ENCODE measurements at regions not wholly inside any gene's neighbourhood (a gene's known extent, or its start where the extent isn't known, plus 50 kb on each side); places are given as distances from the start of the nearest gene placed in this dataset.
A peak's percentile ranks its signal among the peaks of the same experiment; 100 is the strongest.

DNA sequence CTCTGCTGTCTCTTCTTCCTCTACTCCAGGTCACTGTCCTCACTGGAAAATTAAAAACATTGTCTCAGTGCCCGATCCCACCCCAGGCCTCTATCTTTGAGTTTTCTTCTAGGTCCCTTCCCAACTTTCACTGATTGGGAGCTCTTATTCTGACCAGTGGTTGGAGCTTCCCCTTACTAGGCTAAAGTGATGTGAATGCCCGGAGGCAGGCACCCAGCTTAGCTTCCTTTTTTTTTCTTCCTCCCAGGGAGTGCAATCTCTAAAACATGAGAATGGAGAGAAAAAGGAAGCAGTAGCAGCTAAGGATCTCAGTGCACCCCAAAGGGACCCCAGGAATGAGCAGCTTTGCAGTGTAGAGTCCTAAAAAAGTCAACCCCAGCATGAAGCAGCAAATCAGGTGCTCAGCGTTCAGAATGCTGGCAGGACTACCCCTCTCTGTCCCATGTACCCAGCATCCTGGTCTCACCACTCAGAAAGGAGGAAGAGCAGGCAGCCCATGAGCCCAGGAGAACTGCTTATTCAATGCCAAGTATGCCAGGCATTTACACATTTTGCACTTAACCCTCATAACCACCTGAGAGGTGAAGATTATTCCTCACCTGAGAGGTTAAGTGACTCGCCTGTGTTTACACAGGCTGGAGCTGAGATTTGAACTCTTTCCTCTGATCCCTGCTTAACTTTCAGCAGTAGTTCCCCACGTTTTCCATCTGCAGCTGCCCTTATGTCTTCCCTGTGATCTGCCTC, 146.2 kb upstream of the PWP1 start:
- no peak for DNase-seq

DNA sequence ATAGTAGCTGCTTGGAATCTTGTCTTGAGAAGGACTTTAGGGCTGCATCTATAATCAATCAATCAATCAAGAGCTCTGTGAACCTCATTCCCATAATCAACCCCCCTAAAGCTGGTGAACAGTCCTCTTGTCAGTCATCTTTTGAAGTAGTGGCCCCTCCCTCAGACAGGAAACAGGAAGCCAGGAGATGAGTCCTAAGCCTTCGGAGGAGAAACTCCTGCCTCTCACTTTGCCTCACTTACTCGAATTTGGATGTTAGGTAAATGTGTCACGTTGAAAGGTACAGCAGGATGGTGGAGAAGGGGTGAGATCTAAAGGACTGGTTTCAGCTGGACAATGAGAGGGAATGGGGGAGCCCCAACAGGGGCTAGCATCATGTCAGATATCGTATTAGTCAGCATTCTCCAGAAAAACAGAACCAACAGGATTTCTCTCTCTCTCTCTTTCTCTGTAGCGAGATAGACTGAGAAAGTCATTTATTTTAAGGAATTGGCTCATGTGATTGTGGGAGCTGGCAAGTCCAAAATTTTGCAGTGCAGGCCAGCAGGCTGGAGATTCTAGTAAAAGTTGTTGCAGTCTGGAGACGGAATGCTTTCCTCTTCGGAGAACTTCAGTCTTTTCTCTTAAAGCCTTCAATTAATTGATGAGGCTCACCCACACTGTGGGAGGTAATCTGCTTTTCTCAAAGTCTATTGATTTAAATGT, 144.4 kb upstream of the PWP1 start:
- DNase-seq: no peak

- no peak for DNase-seq
These were observed 142.2 kb upstream of the PWP1 start for GRCh38 chr12:107543416-107543815.

GRCh38 chr12:107543841-107544240, 141.8 kb upstream of the PWP1 start:
- no peak for DNase-seq

DNA sequence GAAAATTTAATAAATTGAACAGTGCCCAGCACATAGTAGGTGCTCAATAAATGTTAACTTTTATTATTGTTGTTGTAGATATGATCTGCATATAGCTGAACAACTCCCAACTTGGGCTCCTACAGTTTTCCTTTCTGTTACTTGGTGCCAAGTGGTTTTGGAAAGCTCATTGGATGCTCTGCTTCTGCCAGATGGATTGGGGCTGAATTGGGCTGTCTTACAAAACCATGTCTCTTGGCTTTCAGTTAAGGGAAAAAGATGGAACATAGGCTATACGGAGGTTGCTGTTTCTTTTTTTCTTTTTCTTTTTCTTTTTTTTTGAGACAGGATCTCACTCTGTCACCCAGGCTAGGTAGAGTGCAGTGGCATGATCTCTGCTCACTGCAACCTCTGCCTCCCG, 140.7 kb upstream of the PWP1 start:
- no peak for DNase-seq

- DNase-seq: no peak
These were observed 139.8 kb upstream of the PWP1 start for GRCh38 chr12:107545737-107546353.

DNA sequence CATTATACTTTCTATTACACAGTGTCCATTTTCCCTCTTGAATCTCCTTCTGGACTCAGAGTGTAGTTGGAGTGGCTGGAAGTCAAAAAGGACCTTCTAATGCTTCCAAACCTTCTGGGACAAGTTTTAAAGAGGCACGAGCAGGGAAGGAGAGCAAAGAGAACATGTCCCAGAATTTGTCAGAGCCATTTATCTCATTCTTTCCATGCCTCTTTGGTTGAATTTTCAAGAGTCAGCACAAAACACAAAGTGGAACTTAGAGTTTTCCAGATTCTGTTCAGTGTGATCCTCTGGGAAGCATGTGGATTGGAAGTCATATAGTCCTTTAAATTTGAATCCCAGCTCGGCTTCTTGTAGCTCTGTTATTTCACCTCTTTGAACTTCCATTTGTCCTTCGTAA, 138.2 kb upstream of the PWP1 start:
- no peak for DNase-seq

- no peak for DNase-seq
These were observed 135.7 kb upstream of the PWP1 start for GRCh38 chr12:107549651-107550480.

GRCh38 chr12:107551434-107551833, 134.2 kb upstream of the PWP1 start:
- DNase-seq: no peak

DNA sequence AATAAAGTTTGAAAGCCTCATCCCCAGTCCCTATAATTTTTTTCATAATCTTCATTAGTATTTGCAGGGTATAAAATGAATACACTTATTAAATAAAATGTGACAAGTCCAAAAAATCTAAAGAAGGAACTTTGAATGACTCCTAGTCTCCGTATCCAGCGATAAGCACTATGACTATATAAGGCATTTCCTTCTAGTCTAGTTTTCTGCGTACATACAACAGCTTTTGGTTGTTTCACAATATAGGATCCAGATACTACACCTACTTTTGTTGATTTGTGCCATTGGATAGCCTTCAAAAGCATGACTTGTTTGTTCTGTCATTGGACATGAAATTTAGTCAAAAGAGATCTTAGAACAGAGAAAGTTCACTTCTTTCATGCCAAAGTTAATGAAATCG, 133.3 kb upstream of the PWP1 start:
- DNase-seq: no peak

DNA sequence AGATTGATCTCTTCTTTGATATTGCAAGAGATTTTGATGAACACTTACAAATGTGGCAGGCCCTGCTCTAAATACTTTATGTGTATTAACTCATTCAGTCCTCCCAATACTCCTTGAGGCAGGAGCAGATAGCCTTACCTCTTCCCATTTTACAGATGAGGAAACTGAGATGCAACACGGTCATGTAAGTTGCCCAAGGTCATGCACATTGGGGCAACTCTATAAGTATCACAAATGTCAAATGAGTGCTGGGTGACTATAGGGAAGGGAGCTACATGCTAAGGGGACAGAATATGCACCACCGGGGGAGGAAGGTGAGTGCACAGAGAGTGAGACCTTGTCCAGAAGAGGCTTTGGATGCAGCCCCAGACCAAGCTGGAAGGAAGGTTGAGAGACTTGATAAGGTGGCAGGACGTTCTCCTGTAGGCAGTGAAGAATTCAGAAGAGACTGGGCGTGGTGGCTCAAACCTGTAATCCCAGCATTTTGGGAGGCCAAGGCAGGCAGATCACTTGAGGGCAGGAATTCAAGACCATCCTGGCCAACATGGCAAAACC, 132.3 kb upstream of the PWP1 start:
- DNase-seq: no peak

DNA sequence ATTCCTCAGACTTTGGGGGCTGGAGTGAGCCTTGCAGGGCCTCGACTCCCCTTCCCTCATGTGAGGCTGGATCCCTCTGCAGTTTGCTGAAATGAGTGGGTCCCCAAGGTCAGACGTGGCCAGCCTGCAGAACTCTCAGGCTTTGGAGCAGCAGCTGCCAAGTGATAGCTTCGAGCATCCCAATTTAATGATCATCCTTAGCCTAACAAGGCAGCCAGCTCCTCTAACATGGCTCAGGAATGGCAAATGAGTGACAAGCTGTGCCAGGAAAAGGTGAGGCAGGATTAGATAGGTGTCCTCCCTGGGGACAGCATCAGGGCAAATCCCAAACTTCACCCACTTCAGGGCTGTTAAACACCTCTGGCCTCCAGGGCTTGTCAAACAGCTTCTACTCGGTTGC, 130.7 kb upstream of the PWP1 start:
- no peak for DNase-seq

- DNase-seq: no peak
These were observed 128.6 kb upstream of the PWP1 start for GRCh38 chr12:107557026-107557425.

DNA sequence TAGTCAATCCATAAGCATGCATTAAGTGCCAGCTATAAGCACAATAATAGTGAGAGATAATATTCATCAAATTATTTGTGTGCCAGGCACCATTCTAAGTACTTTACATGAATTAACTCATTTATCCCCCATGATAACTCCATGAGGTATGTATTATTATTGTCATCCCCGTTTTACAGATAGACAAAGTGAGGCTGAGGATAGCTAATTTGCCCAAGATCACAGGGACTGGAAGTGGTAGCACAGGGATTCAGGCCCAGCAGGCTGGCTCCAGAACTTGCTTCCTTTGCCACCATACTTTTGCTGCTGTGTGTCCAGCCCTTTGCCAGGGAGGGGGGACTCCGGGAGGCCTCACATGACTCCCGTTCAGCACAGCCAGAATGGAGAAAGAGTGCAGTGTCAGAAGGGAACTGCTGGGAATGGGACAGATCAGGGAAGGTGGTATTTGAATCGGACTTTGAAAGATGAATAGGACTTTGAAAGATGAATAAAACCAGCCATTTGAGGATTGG, 128.0 kb upstream of the PWP1 start:
- no peak for DNase-seq

GRCh38 chr12:107558141-107558815, 127.3 kb upstream of the PWP1 start:
- DNase-seq: peak; percentile 3

- DNase-seq: no peak
These were observed 126.7 kb upstream of the PWP1 start for GRCh38 chr12:107558816-107559382.

DNA sequence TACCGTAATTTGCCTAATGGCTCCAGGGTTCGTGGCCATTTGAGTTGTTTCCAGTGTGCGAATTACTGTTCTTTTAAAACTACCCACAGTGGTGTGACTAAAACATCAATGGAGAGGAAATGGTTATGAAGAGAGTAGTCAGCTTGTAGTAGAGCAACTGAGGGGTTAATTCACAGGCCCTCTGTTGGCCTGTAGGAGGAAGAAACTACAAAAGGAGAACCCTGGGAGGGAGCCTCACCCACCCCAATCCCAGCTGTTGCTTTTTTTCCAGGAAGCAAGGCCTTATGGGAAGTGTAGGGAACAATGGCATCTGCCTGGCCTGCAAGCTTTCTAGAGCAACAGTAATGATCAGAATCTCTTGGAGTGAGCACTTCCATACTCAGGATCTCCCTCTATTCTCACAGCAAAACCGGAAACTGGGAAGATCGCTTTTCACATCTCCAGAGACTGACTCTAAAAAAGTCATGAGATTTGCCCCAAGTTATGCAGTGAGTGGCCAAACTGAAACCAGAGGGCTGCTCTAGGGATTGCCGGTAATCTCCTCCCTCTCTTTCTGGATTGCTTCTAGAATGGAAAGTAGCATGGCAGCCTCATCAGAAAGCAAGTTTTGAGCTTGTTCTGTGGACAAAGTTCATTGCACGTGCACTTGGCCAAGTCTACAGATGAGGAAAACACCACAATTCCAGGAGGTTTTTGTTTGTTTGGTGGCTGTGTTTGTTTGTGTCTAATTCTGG, 125.3 kb upstream of the PWP1 start:
- DNase-seq: no peak

DNA sequence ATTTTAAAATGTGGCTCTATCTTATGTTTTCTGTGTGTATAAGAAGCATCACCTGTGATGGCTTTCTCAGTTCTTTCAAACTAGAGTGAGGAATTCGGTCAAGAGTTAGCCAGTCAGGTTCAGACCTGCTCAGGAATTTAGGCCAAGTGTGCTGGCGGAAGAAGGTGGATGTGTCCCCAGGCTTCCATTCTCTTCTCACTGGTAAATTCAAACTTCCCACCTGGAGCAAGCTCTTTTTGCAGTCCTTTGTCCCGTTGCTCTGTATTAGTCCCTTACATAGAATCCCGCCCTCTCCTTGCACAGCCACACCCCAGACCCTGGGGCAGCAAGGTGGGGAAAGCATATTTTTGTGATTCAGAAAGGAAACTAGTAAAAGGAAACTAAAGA, 124.7 kb upstream of the PWP1 start:
- no peak for DNase-seq

GRCh38 chr12:107564946-107565345, 120.7 kb upstream of the PWP1 start:
- DNase-seq: no peak

DNA sequence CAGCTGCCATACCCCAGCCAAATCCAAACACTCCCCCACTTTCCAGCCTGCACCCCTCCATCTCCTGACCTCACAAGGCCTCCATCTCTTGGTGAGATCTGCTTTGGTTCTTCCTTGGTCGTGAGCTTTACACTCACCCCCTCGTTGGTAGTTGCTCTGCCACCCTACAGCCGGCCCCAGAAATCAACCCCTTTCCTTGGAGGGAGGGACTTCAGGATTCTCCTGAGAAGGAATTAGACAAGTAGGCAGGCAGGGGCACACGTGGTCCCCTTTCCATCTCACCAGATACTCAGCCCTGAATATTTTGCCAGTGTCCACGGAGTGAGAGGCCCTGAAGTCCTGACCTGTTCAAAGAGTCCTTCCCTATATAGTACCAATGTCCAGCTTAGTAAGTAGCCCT, 120.0 kb upstream of the PWP1 start:
- no peak for DNase-seq
